Activated T-cell treated with anti-CD3 and anti-CD28 coated beads for 48 hours (primary cell): ENCODE measurements at regions not wholly inside any gene's neighbourhood (a gene's known extent, or its start where the extent isn't known, plus 50 kb on each side); places are given as distances from the start of the nearest gene placed in this dataset.

ENCODE experiments used
- DNase-seq: peaks from one replicate; pipeline ENCODE4 v3.0.0-alpha.2; 2020; ENCODE audit warnings: low read depth

DNA sequence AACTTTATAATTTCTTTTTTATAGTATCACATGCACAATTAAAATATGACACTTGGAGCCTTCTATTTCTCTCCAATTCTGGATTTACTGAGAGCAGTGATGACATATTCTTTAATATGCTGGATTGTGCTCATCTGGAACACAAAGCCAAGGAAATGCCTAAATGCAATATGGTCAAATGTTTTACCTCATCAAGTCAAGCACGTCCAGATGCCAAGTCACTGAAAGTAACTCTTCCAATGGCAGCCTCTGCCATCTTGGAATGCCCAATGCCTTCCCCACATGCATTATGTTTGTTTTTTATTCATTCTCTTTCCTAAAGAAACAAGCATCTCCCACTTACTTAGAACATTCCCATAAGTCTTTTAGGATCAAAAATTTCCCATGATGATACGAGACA lies 189.8 kb downstream of the TMX3 start:
- DNase-seq: no peak

DNA sequence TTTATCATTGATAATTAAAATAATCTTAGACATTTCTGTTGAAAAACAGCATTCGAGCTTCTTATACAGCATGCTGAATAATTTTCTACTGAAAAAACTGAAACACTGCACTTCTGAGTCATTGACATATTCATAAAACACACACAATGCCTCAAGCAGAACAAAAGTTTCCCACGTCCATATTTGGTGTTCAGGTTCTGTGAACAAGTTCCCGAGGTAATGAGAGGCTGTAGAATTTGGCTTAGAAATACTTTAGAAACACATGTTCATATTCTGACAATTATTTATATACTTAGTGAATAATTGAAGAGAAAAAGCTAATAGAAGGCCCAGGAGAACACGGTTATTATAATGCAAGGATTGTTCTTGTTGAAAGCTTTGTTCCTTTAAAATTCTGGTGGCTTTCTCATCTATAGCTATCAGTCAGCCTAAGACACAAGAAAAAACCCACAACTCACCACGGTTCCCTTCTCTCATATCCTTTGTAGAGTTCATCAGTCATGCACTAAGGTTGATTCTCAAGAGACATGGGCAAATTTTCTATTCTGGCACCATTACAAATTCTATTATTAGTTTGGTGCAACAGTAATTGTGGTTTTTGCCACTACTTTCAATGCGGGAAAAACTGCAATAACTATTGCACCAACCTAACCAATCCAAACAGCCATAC lies 194.4 kb downstream of the TMX3 start:
- no peak for DNase-seq

DNA sequence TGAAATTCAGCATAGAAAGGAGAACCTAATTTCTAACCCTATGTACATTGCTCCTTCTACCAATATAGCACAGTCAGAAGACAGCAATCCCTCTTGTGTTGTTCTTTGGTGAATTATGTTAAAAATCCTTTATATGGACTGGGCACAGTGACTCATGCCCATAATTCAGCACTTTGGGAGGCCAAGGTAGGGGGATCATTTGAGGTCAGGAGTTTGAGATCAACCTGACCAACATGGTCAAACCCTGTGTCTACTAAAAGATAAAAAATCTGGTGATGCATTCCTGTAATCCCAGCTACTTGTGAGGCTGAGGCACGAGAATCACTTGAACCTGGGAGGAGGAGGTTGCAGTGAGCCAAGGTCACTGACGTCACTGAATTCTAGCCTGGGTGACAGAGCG lies 195.6 kb downstream of the TMX3 start:
- DNase-seq: no peak

DNA sequence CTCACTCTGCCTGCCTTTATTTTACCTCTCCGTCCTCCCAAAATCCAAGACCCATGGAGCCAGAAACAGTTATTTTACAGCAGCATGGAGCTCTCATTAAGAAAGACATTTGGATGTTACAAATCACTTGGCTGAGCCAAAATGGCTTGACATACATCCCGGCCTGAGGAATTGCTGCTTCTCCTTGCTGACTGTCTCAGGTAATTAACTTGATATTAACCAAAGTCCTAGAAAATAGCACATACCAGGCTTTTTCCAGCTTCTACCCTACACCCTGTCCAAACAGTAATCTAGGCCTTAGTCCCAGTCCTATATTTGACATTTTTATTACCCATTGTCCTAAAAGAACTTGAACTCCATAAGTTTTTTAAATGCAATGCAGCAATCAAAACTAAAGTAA lies 205.0 kb downstream of the TMX3 start:
- no peak for DNase-seq

DNA sequence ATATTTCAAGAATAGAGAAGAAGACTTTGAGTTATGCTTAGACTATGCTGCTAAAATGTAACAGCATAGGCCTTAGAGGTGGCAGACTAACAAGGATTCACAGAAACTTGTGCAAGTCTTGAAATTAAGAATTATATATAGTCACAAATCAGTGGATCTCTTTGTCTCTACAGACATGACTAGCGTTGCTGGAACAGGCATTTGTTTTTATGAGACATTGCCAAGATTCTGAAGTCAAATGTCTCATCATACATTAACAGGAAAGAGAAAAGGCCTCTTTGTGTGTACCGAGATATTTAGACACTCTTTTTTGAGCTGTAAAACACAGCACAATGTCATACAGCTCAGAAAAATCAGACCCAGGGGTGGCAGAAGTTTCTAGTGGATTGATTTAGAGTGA lies 207.1 kb downstream of the TMX3 start:
- no peak for DNase-seq

DNA sequence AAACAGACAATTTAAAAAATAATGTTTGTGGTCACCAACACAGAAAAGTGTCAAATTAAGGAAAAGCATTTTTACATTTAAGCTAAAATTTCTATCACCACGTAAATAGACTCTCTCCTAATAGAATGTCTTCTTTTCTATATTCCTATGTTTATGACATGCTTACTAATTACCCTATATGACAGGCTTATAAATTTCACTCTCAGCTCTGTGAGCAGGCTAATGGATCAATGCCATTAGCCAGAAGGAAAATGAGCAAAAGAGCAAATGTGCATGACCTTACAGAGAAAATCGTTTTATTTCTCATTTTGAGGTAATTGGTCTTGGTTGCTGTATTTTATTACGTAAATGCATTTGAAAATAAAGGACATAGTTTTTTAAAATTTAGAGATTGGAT lies 209.7 kb downstream of the TMX3 start:
- DNase-seq: no peak

DNA sequence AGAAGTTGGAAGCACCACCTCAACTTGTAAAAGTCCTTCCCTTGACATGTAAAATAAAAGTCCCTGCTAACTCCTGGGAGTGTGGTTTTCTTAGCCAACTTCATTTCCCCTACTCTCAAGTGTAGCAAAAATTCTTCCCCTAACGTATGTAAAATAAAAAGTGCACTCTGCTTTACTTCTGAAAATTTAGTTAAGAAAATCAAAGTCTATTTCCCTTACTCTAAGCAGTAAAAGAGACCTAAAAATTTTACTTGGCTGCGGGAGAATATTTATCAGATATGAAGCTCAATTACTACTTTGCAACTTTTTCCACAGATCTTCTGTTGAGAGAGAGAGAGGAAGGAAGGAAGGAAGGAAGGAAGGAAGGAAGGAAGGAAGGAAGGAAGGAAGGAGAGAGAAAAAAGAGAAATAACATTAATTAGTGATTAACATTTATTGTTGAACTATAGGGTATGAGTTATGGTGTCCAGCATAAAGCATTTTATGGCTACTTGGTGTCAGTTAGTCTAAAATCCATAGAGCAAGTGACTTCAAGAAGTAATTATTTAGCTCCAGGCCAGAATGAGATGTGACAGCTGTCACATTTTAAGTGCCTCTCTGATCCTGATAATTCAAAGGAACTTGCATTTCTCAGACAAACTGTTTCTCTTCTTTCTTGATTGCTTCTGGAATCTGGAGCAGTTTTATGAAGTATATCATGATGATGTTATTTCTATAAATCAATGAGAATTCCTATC lies 210.3 kb downstream of the TMX3 start:
- DNase-seq: no peak

DNA sequence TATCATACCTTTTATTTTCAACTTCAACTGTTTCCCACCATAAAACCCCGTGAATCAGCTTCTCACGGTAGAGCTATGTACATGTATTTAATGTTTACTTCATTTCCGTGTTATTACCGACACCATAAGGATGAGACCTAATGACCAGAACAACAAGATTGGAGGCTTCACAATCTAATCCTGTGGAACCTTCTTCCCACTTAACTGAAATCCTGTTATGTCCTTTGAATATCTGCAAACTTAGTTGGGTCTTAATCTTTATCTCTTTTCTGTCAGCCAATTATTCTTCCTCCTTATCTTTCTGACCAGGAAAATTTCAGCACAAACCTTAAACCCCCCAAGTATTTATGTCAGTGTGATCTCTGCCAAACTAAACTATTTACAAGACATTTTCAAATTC lies 214.4 kb downstream of the TMX3 start:
- DNase-seq: no peak

DNA sequence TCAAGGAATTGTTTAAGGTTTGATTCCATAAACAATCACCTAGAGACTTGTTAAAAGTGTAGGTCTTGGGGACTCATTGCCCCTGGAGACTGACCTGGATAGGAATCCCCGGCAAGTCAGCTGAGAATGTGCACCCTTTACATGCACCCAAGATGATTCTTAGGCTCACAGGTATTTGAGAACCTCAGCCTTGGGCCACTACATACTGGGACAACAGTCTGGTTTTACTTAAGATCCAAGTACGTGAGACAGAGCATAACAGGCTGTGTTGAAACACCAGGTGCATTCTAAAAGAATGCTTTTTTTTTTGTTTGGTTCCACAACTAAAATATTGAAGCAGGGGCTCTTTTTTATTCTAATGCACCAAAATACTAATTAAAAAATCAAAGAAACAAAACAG lies 215.8 kb downstream of the TMX3 start:
- no peak for DNase-seq

DNA sequence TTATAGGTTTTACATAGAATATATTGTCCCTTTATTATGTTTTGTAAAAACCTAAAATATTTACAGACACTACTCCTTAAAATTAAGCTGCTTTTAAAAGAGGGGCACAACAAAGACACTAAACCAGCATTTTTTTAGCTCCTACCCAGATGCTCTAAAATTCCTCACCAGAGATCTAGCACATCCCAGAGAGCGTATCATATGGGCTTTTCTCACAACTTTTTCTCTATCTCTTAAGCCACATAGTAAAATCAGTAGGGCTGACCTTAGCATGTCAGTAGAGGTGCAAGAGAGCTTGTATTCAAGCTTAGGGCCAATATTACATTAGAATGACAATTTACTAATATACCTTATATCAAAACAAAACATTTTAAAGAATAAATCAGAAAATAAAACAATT lies 216.3 kb downstream of the TMX3 start:
- no peak for DNase-seq

DNA sequence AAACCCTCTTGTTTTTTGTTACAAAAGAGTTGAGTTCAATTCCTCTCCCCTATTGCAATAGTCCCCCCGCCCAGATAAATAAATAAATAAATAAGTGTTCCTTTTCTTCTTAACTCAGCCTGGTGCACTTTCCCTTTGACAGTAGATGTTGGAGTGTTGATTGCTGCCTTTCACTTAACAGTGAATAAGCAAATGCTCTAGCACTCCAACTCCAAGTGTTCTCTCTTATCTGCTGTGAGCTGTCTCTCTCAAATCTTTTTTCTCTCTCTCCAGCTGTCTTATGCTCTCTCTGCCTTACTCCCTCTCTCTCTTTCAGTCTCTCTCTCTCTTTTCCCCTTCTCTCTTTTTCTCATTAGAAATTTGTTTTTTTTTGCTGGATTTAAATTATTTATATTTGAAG lies 216.7 kb downstream of the TMX3 start:
- no peak for DNase-seq

DNA sequence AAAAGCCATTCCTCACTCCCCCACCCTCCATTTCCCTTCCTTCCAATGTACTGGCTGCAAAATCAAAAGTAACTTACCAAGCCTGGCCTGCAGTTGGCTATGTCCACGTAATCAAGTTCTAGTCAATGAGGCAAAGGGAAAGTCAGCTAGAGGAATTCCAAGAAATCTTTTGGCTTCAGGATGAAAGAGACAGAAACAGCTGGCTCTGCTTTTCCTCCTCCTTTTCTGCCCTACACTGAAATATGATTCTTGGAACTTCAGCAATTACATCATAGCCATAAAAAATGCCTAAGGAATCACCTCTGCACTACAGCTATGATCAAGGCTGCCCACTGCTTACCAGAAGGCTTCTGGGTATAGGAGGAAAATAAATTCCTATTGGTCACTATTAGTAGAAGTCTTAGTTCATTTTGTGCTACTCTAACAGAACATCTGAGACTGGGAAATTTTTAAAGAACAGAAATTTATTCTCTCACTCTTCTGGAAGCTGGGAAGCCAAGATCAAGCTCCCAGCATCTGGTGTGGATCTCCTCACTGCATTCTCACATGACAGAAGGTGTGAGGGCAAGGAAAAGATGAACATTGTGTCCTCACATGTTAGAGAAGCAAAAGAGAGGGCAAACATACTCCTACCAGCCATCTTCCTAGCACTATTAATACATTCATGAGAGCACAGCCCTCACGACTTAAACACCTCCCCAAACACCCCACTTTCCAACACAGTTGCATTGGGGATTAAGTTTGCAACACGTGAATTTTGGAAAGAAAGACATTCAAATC lies 219.9 kb downstream of the TMX3 start:
- DNase-seq: no peak

DNA sequence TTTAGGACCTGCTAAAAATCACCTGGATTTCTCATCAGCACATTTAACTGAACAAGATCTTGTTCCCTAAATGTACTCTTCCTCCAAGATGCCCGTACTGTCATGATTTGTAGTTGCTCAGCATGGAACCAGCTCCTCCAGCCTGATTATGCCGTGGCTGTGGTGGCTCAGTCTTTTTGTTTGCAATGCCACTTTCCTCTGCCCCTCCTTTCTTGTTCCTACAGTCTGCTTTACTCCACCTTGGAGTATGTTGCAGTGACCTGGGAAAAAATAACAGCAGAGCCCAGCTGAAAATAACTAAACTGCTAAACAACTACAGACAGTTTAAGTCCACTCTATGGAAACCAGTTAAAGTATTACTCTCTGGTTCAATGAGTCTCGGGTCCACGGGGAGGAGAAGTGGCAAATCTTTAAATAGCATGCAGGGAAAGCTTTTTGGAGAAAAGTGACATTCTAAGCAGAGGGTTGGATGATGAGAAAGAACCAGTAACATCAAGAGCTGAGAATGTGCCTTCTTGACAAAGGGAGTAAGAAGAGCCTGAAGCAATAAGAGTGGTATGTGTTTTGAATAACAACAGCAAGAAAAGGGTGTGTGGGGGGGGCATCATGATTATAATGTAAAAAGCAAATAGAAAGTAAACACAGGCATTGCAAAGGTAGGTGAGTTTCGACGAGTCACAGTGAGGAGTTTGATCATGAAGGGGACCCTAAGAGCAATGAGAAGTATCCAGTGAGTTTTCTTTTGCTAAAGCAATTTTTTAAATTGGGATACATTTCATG lies 225.7 kb downstream of the TMX3 start:
- no peak for DNase-seq

DNA sequence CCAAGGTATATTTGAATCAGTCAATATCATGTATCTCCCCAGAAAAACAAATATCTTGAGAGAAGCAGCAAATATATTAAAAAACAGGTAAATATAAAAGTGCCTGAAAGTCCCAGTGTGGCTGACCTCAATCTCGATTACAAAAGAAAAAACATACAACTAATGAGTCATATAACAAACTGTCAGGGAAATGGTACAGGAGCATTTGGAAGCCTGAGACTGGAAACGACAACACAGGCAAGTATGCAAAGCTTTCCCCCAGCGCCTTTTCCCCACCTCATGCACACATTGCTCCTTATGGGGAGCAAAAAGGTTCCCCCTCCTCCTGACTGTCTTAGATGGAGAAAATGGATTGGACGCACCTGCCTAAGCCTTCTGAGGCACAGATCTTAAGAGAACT lies 230.7 kb downstream of the TMX3 start:
- DNase-seq: no peak

DNA sequence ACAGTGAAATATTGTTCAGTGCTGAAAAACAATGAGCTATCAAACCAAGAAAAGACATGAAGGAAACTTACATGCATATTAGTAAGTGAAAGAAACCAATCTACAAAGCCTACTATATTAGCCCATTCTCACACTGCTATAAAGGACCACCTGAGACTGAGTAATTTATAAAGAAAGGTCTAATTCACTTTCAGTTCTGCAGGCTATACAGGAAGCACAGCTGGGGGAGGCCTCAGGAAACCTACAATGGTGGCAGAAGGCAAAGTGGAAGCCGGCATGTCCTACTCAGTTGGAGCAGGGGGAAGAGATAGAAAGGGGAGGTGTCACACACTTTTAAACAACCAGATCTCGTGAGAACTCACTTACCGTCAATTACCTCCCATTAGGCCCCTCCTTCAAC lies 232.1 kb downstream of the TMX3 start:
- no peak for DNase-seq

DNA sequence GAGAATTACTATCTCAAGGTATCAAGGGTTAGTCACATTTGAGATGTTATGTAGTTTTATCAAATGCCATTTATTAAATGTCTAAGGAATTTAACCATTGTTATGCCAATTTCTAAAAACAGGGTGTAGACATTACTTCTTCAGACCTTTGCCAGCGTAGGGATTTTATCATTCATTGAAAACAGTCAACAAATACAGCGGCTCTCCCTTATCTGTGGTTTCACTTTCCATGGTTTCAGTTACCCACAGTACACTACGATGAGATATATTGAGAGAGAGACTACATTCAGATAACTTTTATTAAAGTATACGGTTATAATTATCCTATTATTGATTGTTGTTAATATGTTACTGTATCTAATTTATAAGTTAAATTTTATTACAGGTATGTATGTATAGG lies 234.7 kb downstream of the TMX3 start:
- no peak for DNase-seq

DNA sequence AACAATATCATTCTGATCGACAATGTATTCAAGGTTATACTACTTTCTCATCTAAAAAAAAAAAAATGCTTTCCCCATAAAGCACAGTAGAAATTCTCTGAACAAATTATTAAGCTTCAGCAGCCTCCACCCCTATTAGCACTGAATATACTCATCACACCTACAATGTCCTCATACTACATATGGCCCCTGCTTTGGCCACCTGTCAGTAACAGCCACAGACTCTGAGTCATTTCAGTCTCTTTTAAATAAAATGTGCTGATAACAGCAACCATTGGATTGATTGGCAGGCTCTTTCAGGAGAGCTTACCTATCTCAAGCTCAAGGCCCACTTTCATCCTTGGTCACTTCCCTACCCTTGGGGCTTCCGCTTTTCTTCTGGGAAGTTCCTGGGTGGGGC lies 236.7 kb downstream of the TMX3 start:
- no peak for DNase-seq

DNA sequence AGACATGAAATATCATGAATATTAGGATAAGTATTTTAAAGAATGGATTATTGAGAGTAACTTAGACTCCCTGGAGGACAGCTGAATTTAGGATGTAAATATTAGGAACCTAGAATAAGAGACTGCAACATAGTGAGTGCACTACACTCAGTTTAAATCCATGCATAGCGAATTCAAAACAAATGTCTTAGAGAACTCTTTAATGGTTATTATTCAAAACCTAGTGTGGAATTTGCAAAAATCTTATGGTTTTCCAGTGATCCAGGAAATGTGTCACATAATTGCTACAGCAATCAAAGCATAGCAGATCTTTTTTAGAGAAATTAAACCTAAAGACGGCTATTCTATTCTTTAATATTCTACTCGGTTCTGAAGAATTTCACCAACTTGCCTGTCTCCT lies 239.0 kb downstream of the TMX3 start:
- DNase-seq: no peak

DNA sequence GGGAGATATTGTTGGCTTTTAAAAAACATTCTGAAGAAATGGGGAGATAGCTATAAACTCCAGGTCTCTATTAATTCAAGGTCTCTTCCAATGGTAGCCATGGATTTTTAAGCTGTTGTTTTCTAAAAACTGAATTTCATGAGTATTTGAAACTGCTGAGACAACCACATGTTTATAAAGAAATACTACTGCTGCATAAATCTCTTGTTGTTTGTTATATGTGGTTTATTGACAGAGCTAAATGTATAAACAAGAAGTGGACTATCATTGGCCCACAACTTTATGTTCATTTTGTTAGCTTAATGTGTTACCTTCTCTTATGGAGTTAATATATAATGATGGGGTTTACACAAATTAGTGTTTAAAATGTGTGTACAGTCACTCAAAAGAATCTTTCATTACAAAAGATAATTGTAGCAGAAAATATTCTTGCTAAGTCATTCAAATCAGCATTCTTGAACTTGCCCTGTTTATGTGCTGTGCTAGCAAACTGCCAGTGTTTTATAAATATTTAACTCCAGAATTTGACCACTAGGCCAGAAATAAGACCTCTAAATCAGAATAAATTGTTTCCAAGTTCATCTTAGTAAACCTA lies 242.1 kb downstream of the TMX3 start:
- DNase-seq: no peak

DNA sequence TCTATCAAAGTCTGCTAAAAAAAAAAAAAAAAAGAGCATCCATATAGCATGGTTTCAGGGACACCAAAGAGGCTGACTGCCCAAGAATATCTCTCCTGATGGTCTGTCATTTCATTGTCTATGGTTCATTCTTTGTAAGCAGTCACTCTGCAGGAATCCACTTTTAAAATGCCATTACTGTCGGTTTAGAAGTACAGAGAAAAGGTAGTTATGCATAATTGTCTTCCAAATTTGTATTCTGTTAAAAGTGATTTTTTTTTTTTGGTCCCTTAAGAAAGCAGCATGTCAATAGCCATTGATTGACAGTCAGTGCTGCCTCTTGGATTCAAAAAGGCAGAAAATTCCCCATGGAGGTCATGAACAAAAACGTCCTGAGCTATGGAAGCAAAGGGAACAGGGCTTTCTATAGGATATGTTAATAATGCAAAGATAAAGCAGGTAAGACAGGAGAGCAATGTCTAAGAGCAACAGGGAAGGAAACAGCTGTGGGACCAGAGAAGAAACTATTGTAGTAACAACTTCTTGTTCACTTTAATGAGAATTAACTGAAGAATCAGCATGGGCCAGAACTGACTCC lies 245.8 kb downstream of the TMX3 start:
- DNase-seq: no peak

DNA sequence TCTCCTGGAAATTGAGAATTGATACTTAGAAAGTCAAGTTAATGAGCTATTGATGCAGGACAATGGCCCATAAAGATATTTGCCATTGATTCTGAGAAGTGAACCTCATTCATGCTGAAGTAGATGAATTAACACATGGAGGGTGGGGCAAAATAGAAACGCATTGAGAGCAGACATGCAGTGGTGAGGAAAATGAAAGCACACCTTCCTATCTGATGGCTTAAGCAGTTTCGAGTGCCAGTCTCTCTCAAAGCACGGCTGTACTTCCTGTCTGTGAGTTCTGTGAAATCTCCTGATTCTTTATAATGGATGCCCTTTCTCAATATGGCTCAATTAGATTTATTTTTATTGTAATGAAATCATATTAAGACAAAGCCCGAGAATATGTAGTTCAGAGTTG lies 247.0 kb downstream of the TMX3 start:
- no peak for DNase-seq

DNA sequence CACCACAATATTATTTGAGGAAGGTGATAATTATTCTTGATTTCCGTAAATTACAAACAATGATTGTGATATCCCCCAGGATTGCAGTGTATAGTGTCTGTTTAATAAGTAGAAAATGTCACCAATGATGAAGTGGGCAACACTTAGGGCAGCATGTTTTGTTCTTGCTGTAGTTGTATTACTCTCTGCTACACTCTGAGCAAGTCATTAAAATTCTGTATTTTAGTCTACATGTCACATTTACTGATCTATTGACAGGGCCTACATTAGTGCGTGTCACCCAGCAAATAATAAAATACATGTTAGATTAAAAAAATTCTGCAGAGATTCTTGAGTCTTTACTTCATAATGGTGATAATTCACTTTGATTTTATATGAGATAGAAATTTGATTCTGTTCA lies 247.6 kb downstream of the TMX3 start:
- DNase-seq: no peak
